ENCODE measurements at regions not wholly inside any gene's neighbourhood (a gene's known extent, or its start where the extent isn't known, plus 50 kb on each side); places are given as distances from the start of the nearest gene placed in this dataset.

DNA sequence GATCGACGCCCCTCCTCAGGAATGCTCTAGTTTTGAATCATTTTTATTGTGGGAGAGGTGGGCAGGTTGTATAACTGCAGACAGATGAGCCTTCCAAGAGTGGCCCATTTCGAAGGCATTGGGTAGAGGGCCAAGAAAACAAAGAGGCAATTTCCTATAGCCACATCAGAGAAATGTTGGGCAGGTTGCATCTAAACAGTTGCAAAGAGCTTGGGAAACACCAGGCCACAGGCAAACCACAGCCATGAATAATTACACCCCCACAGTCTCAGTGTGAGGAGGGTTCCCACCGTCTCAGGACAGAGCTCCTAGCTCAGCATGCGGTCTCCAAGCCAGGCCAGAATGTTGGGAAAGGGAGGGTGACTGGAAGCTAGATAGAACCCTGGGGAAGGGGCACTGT, 257.3 kb downstream of the ABHD5 start:
- TF ChIP-seq, protein P1, sequence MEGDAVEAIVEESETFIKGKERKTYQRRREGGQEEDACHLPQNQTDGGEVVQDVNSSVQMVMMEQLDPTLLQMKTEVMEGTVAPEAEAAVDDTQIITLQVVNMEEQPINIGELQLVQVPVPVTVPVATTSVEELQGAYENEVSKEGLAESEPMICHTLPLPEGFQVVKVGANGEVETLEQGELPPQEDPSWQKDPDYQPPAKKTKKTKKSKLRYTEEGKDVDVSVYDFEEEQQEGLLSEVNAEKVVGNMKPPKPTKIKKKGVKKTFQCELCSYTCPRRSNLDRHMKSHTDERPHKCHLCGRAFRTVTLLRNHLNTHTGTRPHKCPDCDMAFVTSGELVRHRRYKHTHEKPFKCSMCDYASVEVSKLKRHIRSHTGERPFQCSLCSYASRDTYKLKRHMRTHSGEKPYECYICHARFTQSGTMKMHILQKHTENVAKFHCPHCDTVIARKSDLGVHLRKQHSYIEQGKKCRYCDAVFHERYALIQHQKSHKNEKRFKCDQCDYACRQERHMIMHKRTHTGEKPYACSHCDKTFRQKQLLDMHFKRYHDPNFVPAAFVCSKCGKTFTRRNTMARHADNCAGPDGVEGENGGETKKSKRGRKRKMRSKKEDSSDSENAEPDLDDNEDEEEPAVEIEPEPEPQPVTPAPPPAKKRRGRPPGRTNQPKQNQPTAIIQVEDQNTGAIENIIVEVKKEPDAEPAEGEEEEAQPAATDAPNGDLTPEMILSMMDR (IDR thresholded peaks at IDR 0.05), result no peak
- no peak for TF ChIP-seq POLR2A (IDR thresholded peaks at IDR 0.05)
